CD4-positive, alpha-beta T cell treated with Interferon gamma for 1 hour (primary cell): ENCODE measurements at regions not wholly inside any gene's neighbourhood (a gene's known extent, or its start where the extent isn't known, plus 50 kb on each side); places are given as distances from the start of the nearest gene placed in this dataset.

Experiments used
- DNase-seq: peaks from one replicate; pipeline ENCODE4 v3.0.0-alpha.2; 2020

DNA sequence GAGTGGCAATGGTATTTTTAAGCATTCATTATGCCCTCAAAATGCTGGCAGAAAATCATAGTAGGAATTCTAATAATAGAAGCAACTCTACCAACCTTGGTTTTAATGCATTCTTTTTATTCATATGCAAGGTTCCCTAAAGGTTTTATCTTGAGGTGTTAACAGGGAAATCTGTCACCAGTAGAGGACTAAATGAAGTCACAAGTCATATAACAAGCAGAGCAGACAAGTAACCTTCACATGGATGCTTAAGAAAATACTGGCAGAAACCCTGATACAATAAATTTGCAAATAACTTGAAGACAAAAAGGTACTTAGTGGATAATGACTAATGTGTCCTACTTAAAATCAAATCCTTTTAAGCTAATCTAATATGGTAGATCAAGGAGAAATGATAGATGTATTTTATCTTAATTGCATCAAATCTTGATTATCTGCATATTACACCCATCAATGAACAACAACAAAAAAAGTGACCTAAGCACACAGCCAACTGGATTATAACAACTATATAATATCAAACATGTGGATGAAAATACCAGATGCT is 73.3 kb downstream of the RFC3 start:
- no peak for DNase-seq

DNA sequence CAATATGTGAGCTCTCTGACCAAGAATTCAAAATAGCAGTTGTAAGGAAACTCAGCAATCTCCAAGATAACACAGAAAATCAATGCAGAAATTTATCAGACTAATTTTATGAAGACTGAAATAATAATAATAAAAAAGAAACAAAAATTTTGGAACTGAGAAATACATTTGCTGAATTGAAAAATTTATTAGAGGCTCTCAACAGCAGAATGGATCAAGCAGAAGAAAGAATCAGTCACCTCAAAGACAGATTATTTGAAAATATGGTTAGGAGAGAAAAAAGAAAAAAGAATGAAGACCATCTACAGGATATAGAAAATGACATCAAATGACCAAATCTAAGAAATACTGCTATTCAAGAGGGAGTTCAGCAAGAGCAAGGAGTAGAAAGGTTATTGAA is 75.6 kb downstream of the RFC3 start:
- DNase-seq: no peak

DNA sequence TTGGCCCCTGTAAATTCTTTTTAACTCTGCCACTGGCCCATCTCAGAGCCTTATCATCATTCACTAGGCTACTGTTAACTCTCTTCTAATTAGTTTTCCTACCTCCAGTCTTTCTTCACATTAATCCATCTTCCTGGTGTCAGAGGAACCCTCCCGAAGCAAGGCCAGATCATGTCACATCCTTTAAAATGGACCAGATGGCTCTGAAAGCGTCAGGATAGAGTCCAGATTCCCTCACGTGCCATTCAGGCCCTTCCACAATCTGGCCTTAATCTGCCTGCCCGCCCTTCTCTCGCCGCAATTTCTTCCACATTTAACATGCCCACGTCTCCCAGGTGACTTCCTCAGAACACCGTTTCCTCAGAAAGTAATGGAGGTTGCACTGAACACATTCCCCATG is 86.5 kb downstream of the RFC3 start:
- DNase-seq: no peak

DNA sequence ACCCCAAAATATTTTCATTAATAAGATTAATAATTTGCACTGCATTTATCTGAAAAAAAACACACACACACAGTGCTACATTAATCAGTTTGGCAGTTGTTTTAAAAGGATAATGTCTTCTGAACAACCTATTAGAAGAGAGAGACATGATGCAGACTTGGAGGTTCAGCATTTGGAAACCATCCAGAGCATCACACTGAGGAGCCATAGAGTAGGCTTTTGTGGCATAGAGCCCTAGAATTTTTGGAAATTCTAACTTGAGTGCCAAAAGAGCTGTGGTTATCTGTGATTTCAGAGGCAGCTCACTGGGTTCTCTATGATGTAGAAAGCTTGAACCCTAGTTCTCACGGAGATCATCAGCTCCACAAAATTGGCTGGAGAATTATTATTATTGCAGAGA is 90.2 kb downstream of the RFC3 start:
- no peak for DNase-seq

DNA sequence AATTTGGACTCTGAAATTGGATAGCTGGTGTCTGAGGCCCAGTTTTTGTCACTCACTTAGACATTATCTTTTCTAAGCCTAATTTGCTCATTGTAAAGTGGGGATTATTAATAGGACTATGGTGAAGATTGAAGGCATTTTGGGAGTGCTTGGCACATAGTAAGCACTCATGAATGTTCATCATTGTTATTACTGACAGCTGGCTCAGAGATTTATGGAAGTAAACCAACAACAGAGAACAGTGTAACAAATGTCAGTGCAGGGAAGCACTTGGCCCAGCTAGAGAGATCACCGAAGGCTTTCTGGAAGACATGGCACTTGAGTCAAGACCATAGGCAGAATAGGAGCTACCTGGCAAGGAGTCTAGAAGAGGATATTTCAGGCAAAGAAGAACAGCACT is 92.3 kb downstream of the RFC3 start:
- DNase-seq: no peak

DNA sequence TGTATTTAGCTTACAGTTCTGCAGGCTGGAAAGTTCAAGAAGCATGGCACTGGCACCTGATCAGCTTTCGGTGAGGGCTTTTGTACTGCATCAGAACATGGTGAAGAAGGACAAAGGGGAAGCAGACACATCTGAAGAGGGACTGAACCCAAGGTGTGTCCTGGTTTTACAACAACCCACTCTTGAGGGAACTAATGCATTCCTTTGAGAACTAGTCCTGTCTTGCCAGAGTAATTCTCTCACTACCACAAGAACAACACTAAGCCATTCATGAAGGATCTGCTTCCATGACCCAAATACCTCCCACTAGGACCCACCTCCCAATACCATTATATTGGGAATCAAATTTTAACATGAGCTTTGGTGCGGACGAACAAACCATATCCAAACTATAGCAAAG is 93.6 kb downstream of the RFC3 start:
- no peak for DNase-seq

DNA sequence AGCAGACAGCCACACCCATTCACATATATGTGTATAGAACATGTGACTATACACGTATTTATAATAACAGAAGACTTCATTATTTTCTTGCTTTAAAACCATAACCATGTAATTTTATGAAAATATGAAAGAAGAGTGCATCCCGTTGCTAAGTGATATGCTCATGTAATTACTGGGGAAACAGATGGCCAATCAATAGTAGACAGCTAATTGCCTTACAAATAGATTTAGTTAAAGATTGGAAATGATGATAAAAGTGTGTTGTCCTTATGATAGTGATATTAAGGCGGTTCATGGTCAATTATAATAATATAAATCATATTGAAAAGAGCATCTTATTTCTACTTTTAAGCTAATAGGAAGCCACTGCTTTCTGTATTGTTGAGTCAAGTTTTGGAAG is 95.9 kb downstream of the RFC3 start:
- DNase-seq: no peak

DNA sequence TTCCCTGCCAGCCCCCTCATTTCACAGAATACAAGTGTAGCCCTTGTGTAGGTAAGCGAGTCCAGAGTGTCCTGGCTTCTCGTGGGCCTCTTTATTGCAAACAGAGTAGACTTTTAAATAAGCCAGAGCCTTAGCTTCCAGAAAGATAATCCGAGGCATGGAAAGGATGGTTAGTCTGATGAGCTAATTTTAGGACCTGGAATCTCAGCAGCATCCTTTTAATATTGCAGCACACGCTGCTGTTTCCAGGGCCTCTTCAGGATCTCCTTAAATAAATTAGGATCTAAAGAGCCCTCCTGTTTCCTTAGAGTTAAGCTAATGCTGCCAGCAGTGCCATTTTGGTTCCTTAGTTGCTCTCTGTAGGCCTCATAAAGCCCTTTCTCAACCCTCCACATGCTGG is 99.2 kb downstream of the RFC3 start:
- DNase-seq: no peak

DNA sequence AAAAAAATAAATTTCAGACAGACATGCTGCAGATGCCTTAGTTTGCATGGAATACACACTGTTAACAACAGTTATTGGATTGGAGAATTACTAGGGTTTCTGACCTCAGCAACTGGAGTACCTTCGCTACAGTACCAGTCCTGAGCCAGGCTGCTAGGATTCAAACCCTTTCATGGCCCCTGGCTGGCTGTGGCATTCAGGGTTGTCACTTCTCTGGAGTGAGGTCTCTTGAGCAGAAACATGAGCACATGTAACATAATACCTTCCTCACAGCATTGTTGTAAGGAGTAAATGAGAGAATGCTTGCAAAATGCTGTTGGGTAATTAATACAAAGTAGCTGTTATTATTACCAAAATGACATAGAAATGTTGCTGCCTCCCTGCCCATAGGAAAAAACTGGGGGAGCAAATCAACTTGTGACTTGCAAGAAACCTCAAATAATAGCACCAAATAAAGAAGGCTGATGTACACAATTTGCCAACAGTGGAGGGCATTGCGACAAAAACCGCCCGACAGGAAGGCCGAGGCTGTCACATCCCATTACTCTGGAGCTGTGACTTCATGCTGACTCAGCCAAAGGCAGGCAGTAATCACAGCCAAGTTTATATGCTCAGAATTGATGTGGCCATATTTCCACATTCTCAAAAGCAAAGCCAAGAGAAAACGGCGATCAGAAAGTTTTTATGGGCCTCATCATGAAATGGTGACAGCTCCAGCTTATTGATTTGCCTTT is 100.4 kb downstream of the RFC3 start:
- DNase-seq: peak; percentile 15

DNA sequence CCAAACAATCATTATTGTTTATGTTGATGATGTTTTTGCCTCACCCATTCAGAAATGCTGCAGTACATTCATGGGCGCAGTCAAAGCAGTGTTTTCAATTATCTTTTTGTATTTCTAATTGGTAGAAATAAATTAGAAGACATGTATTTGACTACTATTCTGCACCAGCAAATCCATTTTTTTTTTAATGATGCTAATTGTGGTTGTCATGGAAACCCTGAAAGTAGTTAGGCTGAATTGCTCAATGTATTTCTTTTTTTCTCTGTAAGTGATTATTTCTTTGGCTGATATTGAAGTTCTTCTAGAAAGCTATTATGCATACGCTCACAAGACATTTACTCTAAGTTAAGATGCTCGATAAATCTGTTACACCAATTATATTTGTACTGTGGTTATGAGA is 101.2 kb downstream of the RFC3 start:
- no peak for DNase-seq

DNA sequence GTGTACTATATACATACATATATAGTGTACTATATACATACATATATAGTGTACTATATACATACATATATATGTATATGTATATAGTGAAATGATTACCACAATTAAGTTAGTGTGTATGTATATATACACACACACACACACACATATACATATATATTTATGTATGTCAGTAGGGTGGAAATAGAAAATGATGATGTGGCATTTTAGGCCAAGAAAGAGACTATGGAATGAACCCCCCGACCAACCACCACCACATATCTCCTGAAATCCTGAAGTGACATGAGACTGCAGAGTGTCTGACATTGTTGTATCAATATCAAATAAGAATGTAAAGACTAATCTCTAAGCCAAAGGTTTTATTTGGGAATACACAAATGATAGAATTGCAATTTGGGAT is 107.6 kb downstream of the RFC3 start:
- no peak for DNase-seq

DNA sequence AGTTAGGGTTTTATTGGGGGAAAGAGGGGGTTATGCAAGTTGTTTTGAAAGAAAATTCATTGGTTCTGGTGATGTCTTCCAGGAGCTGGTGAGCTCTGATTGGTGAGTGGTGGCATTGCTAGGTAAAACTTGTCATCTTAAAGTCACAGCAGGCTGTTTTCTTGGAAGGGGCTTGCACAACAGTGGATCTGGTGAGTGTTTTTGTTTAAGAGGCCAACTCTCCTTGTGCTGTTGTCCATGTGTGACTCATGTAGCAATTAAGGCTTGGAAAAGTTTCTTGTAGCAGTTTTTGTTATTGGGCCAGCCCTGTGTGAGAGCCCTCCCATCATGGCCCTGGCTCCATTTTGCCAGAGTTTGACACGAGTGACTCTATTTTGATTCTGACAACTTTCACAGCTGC is 109.4 kb downstream of the RFC3 start:
- DNase-seq: no peak

DNA sequence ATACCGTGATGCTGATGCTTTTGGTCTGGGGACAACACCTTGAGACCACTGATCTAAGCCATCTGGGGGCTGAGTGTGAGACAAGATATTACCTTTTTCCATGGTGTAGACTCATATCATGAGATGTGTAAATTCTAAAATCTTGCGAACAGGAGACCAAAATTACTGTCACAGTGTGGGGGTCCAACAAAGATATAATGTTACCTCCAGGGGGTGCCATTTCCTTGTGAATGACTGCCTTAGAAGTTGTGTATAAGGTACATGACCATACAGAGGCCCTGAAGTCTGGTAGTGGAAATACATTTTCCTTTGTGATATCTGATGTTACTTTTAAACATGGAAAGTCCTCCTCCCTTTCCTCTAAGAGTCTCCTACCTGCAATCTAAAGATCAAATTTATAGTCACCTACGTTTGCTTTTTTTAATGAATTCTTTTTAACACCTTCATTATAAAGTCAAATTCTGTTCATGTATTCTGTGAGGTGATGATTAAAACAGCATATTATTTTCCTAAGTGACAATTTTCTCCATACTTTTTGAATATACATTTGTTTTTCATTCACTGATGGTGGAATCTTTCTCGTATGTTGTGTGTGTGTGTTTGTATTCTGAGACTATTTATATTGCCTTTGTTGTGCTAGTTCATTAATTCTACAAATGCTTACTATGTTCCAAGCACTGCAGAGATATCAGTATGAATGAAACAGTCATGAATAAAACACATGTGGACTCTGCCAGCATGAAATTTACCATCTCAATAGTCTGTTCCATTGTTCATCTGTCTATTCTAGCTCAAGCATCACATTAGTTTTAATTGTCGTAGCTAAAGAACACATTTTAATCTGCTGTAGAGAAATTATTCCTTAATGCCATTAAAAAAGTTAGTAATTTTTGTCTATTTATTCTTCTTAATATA is 113.7 kb downstream of the RFC3 start:
- DNase-seq: no peak

DNA sequence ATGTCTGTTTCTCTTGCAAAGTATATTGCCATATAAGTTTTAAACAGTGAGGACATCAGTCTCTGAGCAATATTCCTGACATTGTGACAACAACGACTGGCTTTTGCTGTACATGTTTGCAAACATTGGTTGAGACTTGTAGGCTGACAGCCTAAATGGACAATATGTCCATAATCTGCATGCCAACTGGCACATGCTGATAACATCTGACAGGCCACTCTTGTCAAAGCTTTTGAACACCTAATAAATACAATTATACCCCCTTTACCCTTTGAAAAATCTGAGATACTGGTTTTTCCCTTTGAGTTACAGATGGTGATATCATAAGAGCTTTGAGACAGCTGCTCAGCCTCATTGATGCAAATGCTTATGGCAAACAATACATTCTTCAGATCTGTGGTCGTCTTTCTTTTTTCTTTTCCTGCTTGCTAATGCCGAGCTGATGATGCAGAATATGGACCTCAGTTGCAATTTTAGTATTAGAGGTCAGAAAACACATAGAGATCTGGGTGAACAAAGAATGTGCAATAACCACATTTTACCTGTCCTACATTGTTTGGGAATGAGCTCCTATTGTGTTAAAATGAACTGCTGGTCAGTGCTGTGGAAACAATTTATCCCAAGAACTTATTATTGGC is 114.9 kb downstream of the RFC3 start:
- no peak for DNase-seq

DNA sequence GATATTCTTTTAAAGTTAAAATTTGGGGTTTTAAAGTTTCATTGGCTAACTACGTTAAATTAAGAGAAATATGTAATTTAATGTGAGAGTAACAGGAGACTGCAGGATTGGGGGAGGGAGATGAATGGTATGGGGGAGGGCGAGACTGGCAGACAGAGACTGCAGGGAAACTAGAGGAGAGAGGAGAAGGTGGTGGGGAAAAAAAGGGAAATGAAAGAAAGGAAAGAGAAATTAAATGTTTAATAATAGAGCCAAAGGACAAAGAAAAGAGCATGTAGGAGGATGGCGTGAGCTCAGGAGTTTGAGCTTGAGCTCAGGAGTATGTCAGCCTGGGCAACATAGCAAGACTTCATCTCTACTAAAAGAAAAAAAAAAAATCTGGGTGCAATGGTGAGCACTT is 115.9 kb downstream of the RFC3 start:
- no peak for DNase-seq

DNA sequence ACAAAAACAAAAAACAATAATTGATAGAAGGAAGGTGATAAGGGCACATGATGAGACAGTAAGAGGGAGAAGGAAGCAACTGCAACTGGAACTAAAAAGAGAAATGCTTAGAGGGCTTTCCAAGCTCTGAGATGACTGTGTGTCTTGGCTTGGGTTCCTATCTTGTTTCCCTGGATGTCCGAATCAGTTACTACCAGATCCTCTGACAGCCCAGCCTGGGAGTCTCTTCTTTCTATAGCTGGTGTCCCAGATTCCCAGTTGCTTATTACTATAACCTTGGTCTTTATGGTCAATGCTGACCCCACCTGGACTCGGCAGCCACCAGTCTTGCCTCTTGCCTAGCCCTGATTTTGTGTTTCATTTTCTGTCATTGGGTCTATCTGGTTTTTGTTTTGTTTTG is 116.4 kb downstream of the RFC3 start:
- no peak for DNase-seq

DNA sequence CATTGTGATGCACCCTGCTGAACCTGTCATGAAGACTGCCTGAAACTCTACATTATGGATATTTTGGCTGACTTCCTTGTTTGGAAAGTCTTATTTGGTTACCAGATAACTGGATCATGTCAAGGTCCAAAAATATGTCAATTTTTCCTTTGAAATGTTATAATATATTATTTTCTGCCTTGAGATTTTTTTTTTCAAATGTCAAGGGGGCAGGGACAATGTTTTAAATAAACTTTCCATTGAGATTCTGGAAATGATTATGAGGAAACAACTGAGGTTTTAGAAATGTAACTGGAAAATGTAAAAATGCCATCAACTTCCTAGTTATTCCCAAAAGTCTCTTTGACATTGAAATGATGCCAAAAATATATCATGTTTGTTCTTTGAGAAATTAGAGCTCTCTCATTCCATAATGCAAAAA is 117.0 kb downstream of the RFC3 start:
- DNase-seq: no peak

DNA sequence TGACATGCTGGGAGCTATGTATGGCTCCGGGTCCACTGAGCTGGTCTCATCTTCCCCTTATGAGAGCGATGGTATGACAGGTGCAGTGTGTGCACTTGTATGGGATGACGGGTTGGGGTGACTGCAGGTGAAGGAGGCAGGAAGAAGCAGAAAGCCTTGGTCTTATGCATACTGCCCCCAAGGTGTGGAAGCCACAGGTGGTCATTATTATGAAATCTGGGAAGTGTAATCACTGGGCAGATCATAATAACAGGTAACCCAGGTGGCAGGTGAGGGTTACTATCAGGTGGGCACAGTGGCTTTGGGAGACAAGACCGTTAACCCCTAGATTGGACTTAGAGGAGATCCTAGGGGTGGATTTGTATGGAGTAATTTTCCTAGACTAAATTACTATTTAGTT is 118.0 kb downstream of the RFC3 start:
- DNase-seq: no peak

DNA sequence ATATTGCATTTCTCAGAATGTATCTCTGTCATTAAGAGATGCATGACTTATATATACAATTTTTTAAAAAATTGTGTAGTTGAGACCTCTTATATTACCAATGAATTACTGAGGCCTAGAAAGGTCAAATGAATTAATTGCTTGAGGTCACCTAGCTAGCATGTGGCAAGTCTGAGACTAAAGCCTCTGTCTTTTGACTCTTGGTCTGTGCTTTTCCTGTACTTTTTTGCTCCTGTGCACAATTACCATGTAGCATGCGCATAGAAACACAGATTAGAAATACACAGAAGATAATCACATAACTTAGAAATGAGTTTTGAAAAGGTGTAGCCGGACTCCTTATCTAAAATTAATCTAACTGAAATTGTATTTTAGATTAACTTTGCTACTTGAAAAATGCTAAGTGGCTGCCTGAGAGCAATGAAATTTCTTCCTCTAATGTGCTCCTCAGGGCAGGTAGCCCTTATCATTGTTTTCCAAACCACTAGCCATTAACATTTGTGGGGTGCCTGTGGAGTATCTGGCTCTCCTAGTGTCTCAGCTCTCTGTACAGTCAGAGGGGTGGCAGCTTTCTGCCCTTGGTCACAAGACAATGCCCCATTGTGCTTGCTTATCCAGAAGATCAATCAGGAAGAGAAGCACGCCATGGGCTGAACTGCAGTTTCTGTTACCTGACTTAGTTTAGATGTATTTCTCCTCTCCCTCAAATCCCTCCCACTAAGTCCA is 119.6 kb downstream of the RFC3 start:
- no peak for DNase-seq

DNA sequence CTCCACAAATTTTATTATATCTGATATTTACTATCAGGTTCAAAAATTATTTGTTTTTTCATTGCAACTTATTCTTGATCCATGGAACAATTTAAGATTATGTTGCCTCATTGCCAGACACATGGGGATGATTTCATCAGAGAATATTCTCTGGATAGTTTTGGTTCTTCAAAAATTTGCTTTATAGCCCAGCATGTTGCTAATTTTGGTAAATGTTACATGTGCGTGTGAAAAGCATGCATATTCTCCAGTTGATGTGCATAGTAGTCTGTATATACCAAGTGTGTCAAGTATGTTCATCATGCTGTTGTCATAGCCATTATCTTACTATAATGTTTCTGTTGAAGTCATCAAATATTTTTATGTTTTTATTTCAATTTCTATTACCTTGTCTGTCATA is 122.3 kb downstream of the RFC3 start:
- DNase-seq: no peak

DNA sequence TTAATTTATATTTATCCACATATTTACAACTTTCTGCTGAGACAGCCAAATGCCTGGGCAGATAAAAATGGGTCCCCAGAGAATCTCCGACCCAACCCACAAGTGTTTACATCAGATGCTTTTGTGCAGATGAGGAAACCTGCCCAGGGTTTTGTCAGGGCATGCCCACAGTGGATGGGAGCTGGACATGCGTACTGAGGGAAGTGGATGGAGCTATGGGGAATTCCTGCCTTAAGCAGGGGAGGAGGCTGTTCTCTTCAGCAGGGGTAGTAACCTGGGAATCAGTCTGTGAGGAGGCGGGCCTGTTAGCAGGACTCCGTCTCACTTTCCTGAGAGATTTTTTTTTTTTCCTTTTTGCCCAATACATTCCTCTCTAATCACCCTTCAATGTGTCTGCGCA is 122.9 kb downstream of the RFC3 start:
- DNase-seq: no peak

DNA sequence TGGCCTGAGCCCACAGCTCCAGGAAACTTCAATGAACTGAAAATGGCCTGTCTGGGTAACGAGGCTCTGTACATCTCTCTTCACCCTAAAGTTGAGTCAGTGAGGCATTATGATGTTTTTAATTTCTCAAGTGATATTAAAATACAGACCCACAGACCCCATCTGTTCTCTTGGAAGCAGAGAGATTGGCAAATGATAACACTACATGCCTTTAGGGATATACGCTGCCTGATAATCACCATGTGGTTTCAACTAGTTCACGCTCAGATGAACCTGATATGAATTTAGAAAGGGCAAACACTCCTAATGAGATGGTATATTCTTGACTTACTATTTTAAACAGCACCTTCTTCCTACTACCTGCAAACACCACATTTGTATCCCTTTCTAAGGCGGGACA is 127.5 kb downstream of the RFC3 start:
- no peak for DNase-seq

DNA sequence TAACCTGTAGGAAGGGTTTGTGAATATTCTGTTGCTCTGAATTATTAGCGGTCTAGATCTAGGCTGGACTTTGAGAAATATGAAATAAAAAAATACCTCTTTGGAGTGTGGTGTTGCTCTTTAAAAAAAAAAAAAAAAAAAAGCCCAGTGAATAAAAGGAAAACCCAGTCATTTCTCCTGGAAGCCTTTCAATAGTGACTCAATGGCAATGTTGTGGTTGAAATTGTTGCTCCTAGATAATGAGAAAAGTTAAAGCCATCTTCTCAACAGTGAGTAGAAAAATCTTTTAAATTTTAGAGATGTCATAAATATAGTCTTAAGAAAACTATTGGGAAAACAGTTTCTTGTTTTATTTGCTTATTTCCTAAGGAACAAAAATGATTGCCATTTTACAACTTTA is 135.3 kb downstream of the RFC3 start:
- DNase-seq: no peak
